DND-41 (cell line): ENCODE measurements at regions not wholly inside any gene's neighbourhood (a gene's known extent, or its start where the extent isn't known, plus 50 kb on each side); places are given as distances from the start of the nearest gene placed in this dataset.

ENCODE experiments used
- CTCF ChIP-seq: IDR thresholded peaks from 2 replicates; pipeline ENCODE4 v1.5.1; 2012; ENCODE audit warnings: borderline replicate concordance, low read length, moderate library complexity, mild to moderate bottlenecking; ENCODE audit not compliant: poor library complexity, severe bottlenecking; ENCODE audit errors: extremely low read depth
- EZH2 ChIP-seq: IDR thresholded peaks from 3 replicates; pipeline ENCODE4 v1.6.1; 2012; ENCODE audit warnings: borderline replicate concordance, low read depth, mild to moderate bottlenecking, moderate library complexity, low read length, inconsistent platforms; ENCODE audit not compliant: severe bottlenecking

- no peak for TF ChIP-seq CTCF
- no peak for TF ChIP-seq EZH2
Measured at GRCh38 chr9:135355521-135356011, 124.0 kb upstream of the PPP1R26 start.
